ENCODE measurements at regions not wholly inside any gene's neighbourhood (a gene's known extent, or its start where the extent isn't known, plus 50 kb on each side); places are given as distances from the start of the nearest gene placed in this dataset.

GRCh38 chr16:73369851-73370250, 321.9 kb upstream of the ZFHX3 start (continued):
- TF ChIP-seq CTCF (IDR thresholded peaks at IDR 0.05; ENCODE audit: control extremely low read depth in 1 of 3, insufficient read depth in 1 of 3, low read depth in 1 of 3, low read length in 3 of 3) = no peak
- TF ChIP-seq SIRT6 (IDR thresholded peaks at IDR 0.05; ENCODE audit: low read length) = no peak
- no peak for TF ChIP-seq HDAC6 (IDR thresholded peaks at IDR 0.05; ENCODE audit: low read depth, low read length)
- no peak for TF ChIP-seq CHD7 (IDR thresholded peaks at IDR 0.05; ENCODE audit: insufficient replicate concordance, low read length)
- TF ChIP-seq GTF2F1 (IDR thresholded peaks at IDR 0.05; ENCODE audit: borderline replicate concordance, low read depth, low read length) = no peak
- TF ChIP-seq GABPA (IDR thresholded peaks at IDR 0.05; ENCODE audit: borderline replicate concordance, insufficient read depth, low read length) = no peak
- no peak for TF ChIP-seq CBX5 (IDR thresholded peaks at IDR 0.05; ENCODE audit: low read depth, low read length)

Data from H1 (cell line).